CD1c-positive myeloid dendritic cell (primary cell): ENCODE measurements at regions not wholly inside any gene's neighbourhood (a gene's known extent, or its start where the extent isn't known, plus 50 kb on each side); places are given as distances from the start of the nearest gene placed in this dataset.
"Not testable (repeated sequence)": the region's sequence is repeated elsewhere in the genome, so short reads cannot be mapped to it uniquely, and the experiment has no call there.

Experiments
- DNase-seq: peaks from one replicate; pipeline ENCODE4 v3.0.0-alpha.2; 2016; ENCODE audit errors: extremely low spot score

DNA sequence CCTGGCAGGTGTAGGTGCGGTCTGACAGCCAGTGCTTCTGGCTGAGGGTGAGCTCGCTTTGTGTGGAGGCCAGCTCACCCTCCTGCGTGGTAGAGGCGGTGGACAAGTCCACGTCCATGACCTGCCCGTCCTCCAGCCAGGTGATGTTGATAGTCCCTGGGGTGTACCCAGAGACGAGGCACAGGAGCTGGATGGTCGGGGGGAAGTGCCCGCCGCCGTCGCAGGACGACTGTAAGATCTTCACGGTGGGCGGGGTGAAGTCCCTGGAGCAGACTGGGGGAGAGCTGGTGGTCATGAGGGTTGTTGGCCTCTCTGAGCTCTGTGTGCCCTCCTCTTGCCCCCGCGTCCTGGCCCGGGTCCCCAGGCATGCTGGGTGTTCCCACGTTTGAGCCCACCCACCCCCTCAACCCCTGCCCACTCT, 74.6 kb downstream of the TMEM121 start:
- DNase-seq: no peak

GRCh38 chr14:105601360-105602242, 75.2 kb downstream of the TMEM121 start:
- DNase-seq: no peak

DNA sequence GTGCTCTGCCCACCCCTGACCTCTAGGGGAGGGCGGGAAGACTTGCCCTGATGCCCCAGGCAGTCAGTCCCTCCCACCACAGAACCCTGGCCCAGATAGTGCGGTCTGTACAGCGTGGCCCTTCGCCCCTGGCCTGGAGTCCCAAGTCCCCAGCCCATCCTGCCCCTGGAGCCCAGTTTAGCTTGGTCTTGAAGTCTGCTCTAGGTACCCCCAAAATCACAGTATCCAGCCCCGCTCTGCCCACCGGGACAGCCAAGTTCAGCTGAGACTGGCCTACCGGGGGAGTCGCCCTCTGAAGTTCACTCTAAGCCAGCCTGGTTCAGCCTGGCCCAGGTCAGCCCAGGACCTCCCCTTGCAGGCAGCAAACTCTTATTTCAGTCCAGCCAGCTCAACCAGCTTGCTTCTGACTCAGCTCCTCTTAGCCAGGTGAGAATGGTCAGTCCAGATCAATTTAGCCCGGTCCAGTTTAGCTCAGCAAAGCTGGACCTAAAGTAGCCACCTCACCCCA, 75.9 kb downstream of the TMEM121 start:
- no peak for DNase-seq

GRCh38 chr14:105602799-105603793, 76.7 kb downstream of the TMEM121 start:
- no peak for DNase-seq

GRCh38 chr14:105604531-105605463, 78.4 kb downstream of the TMEM121 start:
- peak; percentile 5 for DNase-seq

DNA sequence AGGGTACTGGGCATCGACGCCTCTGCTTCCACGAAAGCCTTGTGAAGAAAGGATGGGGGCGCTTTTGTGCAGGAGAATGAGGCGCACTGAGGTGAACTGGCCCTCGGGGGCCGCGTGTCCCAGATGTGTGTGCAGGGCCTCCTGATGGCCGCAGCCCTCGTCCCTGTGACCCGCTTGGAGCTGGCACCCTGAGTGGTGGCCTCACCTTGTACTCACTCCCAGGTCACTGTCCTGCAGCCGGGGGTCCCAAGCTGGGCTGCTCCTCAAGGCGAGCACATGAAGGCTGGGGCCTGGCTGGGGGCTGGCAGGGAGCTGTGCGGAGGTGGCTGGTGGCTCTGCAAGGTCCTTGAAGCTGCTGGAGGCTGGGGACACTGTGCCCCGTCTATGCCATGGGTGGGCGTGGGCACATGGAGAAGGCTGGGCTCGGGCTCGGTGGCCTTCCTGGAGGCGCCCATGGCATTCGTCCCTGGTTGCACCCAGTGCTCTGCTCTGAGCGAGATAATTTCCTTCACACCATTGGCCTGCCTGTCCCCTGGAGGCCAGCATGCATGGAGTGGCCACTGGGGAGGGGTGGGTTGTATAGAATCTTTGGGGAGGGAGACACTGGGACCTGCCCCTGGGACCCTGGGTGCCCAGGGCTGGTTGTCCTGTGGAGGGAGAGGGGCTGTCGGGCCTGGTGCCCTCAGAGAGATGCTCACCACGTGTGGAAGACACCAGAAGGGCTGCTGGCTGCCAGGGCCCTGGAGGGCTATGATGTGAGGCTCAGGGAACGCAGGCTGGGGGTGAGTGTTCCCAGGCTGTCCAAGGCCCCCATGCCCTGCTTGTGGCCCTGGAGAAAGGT, 79.3 kb downstream of the TMEM121 start:
- no peak for DNase-seq

DNA sequence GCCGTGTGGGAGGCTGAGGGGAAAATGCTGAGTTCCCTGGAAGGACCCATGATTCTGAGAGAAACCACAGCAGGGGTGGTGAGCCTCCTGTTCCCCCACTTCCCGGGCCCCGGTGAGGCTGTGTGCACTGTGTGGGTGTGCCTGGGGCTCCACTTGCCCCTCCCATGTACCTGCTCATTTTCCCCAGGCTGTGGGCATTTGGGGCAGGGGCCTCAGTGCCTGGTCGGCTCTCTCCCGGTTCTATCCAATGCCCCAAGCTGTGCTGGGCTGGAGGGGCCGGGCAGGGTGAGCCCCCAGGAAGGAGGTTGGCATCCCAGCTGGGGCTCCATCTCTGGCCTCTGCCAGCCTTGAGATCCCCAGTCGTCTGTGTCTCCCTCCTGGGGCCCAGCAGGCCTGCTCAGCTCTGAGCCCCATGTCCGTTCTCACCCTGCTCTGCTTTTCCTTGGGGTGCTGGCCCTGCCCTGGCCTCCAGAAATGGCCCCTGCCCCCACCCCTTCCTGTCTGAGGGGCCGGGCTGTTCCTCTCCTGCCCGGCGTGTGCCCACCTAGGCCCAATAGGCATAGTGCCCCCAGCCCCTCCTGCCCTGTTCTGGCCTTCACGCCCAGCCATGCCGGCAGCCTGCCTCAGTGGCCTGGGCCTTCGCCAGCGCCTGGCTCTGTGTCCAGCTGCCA, 80.1 kb downstream of the TMEM121 start:
- not testable (repeated sequence) for DNase-seq

- not testable (repeated sequence) for DNase-seq
Observed at GRCh38 chr14:105607025-105607424, 80.6 kb downstream of the TMEM121 start.

GRCh38 chr14:105614987-105615386, 88.6 kb downstream of the TMEM121 start:
- not testable (repeated sequence) for DNase-seq

DNA sequence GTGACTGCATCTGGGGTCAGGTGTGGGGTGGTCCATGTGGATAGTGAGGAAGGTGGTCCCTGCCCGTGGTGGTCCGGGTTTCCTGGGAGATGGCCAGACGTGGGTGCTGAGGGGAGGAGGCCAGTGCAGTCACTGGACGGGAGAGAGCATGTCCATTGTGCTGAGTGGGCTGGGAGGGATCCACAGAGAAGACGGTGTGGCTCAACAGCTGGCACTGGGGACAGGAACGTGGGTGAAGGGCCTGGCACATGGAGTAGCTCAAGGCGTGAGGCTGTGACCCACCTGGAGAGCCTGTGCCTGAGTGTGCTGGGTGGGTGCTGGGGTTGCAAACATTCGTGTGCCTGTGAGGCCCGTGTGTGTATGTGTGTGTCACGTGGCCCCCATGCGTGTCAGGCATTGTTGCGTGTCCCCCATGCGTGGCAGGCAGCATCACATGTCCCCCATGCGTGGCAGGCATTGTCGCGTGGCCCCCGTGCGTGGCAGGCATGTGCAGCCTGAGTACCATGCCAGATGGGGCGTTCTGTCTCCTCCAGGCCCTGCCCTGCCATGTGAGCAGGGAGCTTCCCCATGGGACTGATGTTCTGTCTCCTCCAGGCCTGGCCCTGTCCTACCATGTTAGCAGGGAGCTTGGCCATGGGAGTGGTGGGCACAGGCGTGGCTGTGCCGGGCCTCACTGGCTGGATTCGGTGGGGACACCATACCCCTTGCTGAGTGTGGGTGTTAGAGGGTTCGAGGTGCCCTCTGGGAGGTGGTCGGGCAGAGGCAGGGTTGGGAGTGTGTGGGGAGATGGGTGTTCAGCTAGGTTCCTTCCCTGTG, 89.8 kb downstream of the TMEM121 start:
- DNase-seq: not testable (repeated sequence)

GRCh38 chr14:105616802-105617192, 90.4 kb downstream of the TMEM121 start:
- no peak for DNase-seq

DNA sequence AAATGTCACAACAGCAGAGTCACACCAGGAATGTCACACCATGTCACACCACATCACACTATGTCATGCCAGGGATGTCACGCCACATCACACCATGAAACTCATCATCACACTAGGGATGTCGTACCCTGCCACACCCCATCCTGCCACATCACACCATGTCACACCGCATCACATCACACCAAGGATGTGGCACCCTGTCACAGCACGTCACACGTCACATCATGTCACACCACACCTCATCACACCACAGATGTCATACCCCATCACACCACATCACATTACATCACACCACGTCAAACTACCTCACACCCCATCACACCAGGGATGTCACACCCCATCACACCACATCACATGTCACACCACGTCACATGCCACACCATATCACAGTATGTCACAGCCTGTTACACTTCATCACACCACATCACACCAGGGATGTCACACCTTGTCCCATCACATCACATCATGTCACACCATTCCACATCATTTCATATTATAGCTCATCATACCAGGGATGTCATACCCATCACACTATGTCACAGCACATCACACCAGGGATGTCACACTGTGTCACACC, 90.9 kb downstream of the TMEM121 start:
- DNase-seq: no peak

DNA sequence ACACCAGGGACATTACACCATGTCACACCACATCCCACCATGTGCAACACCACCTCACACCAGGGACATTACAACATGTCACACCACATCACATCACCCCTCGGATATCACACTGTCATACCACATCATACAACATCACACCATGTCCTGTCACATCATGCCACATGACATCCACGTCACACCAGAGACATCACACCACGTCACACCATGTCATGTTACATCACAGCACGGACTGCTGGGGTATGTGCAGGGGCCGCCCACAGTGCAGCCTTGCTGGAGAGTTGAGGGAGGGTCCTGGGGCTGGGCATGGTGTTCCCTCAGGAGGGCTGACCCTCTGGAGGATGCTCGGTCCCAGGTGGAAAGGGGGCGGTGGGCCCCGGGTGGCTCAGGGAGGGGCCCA, 91.4 kb downstream of the TMEM121 start:
- not testable (repeated sequence) for DNase-seq

GRCh38 chr14:105619324-105619723, 92.9 kb downstream of the TMEM121 start:
- DNase-seq: not testable (repeated sequence)

DNA sequence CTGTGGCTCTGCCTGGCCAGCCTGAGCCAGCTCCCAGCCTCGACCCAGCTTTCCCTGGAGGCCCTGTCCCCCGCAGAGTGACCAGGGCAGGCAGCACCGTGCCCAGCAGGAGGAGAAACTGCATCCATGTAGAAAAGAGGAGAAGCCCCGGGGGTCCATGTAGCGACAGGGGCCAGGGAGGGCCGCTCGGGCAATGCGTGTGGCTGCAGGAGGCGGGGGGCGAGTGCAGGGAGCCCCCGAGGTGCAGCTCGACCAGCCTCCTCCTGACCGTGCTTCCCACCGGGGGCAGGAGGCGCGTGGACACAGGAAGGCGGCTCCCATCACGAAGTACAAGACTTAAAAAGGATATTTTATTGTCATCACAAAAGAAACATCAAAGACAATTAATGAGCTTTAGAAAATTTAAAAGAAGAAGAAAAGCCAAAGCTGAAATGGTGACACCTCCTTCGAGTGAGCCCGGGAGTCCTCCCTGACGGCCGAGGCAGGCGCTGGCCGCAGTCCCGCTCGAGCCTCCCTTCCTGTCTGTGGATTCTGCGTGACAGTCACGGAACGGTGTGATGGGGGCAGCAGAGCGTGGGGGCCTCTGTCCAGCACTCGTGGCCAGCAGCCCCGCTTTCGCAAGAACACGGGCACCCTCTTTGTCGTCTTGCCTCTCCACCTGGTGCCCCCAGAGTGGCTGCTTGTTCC, 93.9 kb downstream of the TMEM121 start:
- DNase-seq: not testable (repeated sequence)

DNA sequence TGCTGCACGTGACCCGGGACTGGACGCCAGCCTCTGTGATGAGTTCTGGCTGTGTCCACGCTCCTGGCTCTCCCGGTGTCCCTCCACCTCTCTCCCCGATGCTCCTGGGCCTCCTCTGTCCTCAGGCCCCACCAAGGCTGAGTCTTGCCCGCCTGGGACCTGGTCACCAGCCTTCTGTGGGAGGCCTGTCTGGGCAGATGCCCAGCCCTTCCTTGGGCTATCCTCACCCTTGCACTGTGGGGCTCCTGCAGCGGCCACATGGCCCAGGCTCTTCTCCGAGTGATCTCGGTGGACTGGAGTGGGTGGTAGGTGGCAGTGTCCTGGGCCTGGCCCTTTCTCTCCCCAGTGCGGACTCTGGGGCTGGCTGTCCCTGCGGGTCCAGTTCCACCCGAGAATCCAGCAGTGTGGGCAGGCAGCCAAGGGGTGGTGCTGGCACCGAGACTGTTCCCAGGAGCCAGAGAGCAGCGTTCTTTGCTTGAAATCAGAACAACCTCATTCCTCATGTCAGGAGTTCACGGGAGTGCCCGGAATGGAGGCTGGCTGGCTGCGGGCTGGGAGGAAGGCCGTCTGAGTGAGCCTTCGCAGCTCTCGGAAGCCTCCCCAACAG, 94.6 kb downstream of the TMEM121 start:
- DNase-seq: not testable (repeated sequence)
